Activated T-cell treated with anti-CD3 and anti-CD28 coated beads, Interleukin-2, amount 50 U/mL, for 72 hours (primary cell): ENCODE measurements at regions not wholly inside any gene's neighbourhood (a gene's known extent, or its start where the extent isn't known, plus 50 kb on each side); places are given as distances from the start of the nearest gene placed in this dataset.

ENCODE experiments used
- ATAC-seq, 2 donors: fragments of 150-1000 bp; cut with Tn5 transposase; replicated peaks in 1 of 2; 2 replicates each; pipeline ENCODE4 v1.10.0; 2021; ENCODE audit warnings: moderate library complexity in 2 of 2, mild to moderate bottlenecking in 1 of 2
- DNase-seq, 2 donors: peaks; one replicate each; pipeline ENCODE4 v3.0.0; 2021 to 2022; ENCODE audit warnings: mixed read lengths in 1 of 2
- H3K27ac Mint-ChIP-seq: one replicate; pipeline ENCODE4 v1.8.0; 2022; ENCODE audit warnings: mild to moderate bottlenecking, moderate library complexity, mixed read lengths
- H3K27me3 Mint-ChIP-seq: one replicate; pipeline ENCODE4 v1.8.0; 2022; ENCODE audit warnings: low read depth, mixed read lengths
- H3K36me3 Mint-ChIP-seq, 2 donors: one replicate each; pipeline ENCODE4 v1.8.0; 2022; ENCODE audit warnings: mixed read lengths in 2 of 2, mild to moderate bottlenecking in 1 of 2; ENCODE audit not compliant: insufficient read depth in 2 of 2
- H3K4me1 Mint-ChIP-seq: one replicate; pipeline ENCODE4 v1.8.0; 2022; ENCODE audit warnings: low read depth, mixed read lengths
- H3K4me3 Mint-ChIP-seq, 2 donors: one replicate each; pipeline ENCODE4 v1.8.0; 2022; ENCODE audit warnings: mild to moderate bottlenecking in 2 of 2, mixed read lengths in 2 of 2, moderate library complexity in 2 of 2
- H3K9me3 Mint-ChIP-seq, 2 donors: one replicate each; pipeline ENCODE4 v1.8.0; 2022; ENCODE audit warnings: mixed read lengths in 2 of 2

DNA sequence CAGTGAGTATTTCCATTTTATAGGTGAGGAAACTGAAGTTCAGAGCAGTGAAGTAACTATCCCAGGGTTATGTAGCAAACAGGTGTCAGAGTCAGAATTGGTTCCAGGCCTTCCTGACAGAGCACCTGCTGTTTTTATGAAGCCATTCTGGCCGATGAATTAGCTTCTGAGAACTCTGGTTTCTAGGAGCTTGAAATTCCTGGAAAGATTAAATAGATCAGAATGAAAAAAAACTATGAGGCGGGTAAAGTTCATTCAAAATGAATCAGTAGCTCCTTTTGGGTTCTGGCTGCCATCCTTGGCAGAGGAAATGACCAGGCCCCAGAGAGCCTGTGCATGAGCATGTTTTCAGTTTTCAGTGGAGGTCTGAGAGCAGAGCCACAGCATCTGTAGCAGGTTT, 59.3 kb upstream of the CFAP161 start:
- no peaks in the 10 kb centered on the region for H3K27me3 Mint-ChIP-seq
- ATAC-seq (no peak), DNase-seq (no peak)
- peak overlapping the region in 1 of 2 donors; percentile 33 for H3K4me3 Mint-ChIP-seq
- peaks cover 0 to 2% of the 10 kb centered on the region in 2 donors for H3K36me3 Mint-ChIP-seq
- peaks cover 0 to 5% of the 10 kb centered on the region in 2 donors for H3K9me3 Mint-ChIP-seq
- H3K4me1 Mint-ChIP-seq: peaks cover 7% of the 10 kb centered on the region
- peak overlapping the region; percentile 47 for H3K27ac Mint-ChIP-seq

DNA sequence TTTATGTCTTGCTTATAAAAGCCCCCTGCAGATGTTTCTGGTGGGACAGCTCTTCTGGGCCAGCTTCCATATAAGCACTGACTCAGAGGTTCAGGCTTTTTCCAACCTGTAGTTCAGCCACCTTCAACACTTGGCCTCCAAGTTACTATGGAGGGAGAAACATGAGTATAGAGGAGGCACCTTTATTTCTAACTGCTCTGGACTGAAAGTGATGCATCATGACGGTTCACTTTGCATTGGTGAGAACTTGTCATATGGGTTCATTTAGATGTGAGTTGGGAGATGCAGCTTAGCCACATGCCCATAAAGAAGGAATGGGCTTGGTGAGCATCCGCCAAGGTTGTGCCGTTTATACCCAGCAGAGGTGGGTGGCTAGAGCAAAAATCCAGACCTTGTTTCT, 58.8 kb upstream of the CFAP161 start:
- H3K27me3 Mint-ChIP-seq: no peaks in the 10 kb centered on the region
- H3K4me3 Mint-ChIP-seq: no peak overlapping the region
- peaks cover 0 to 2% of the 10 kb centered on the region in 2 donors for H3K36me3 Mint-ChIP-seq
- no peak for ATAC-seq
- H3K27ac Mint-ChIP-seq: no peak overlapping the region
- H3K9me3 Mint-ChIP-seq: peaks cover 0 to 5% of the 10 kb centered on the region in 2 donors
- peaks cover 7% of the 10 kb centered on the region for H3K4me1 Mint-ChIP-seq
- DNase-seq: no peak

DNA sequence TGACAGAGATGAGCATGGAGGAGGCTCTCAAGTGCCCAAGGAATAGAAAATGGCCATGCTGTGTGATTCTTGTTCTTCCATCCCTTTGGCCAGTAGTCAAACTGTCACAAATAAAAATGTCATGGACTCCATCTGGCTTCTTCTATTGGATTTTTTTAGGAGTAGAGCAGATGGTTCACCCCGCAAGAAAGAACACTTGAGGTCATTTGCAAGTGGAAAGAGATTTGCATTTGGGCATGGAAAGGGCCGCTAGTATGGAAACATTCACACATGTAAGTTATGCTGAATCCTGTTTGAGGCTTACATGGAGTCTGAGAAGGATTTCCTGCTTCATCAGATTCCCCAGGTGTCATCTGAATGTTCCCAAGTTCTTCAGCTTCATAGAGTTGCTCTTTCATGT, 53.1 kb upstream of the CFAP161 start:
- DNase-seq: no peak
- Mint-ChIP-seq H3K4me1 (peaks cover 4% of the 10 kb centered on the region), H3K27ac (no peak overlapping the region), H3K27me3 (no peaks in the 10 kb centered on the region), H3K4me3 (no peak overlapping the region), H3K36me3 (no peaks in the 10 kb centered on the region), H3K9me3 (no peaks in the 10 kb centered on the region)
- ATAC-seq: no peak

DNA sequence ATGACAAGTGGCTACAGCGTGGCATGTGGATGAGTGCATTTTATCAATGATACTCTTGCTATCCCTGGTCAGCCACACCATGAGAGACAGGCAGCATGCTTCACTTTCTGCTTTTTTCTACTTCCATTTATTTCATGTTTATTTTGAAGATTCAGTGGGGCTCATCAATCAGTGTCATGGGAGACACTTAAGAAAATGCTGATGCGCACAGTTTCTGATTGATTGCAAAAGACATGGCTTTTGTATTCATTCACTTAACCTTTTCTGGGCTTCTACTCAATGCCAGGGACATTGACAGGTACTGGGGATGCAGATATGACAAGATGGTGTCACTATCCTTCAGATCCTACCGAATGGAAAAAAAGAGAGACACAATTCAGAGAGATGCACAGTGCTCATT, 50.9 kb upstream of the CFAP161 start:
- Mint-ChIP-seq H3K36me3 (no peaks in the 10 kb centered on the region), H3K27ac (no peak overlapping the region), H3K4me1 (peaks cover 8% of the 10 kb centered on the region), H3K27me3 (no peaks in the 10 kb centered on the region), H3K9me3 (no peaks in the 10 kb centered on the region), H3K4me3 (no peak overlapping the region)
- ATAC-seq (no peak), DNase-seq (no peak)
